Testis (tissue), 2 donors: ENCODE measurements at regions not wholly inside any gene's neighbourhood (a gene's known extent, or its start where the extent isn't known, plus 50 kb on each side); places are given as distances from the start of the nearest gene placed in this dataset.

Source experiments
- DNase-seq: peaks from one replicate; pipeline ENCODE4 v3.0.0-alpha.2; 2019
- H3K27ac ChIP-seq, 2 donors: fragments of 200-600 bp; sonication (generic); one replicate each; pipeline ENCODE4 v1.5.1; 2019
- H3K27me3 ChIP-seq: fragments of 200-600 bp; sonication (generic); one replicate; pipeline ENCODE4 v1.5.1; 2019
- H3K36me3 ChIP-seq: fragments of 200-600 bp; sonication (generic); one replicate; pipeline ENCODE4 v1.5.1; 2017; ENCODE audit warnings: low read depth; ENCODE audit errors: missing control alignments
- H3K4me1 ChIP-seq: fragments of 200-600 bp; sonication (generic); one replicate; pipeline ENCODE4 v1.5.1; 2019
- H3K4me3 ChIP-seq, 2 donors: fragments of 200-600 bp; sonication (generic); one replicate each; pipeline ENCODE4 v1.5.1; 2017 to 2019
- H3K9me3 ChIP-seq: fragments of 200-600 bp; sonication (generic); one replicate; pipeline ENCODE4 v1.5.1; 2017
- CTCF ChIP-seq, 3 experiments: fragments of 450-650 bp in 2 of 3; fragments of 200-600 bp in 1 of 3; sonication (generic) in 1 of 3; IDR thresholded peaks; one replicate each; pipeline ENCODE4 v1.5.1; 2016 to 2019; ENCODE audit warnings: antibody characterized with exemption in 3 of 3, mild to moderate bottlenecking in 2 of 3, moderate library complexity in 1 of 3
- POLR2A ChIP-seq: fragments of 450-650 bp; IDR thresholded peaks from one replicate; pipeline ENCODE4 v1.6.1; 2017; ENCODE audit warnings: antibody characterized with exemption, mild to moderate bottlenecking, moderate library complexity
- WGBS, 2 donors: methylation state at CpG; one replicate each; pipeline ENCODE4 v1.1.5; 2018; 5-methylcytosine and 5-hydroxymethylcytosine counted together
- intact Hi-C: fragments of 100-400 bp; cut with DNase I; formaldehyde crosslinking; loops from one replicate; pipeline ENCODE4 v1.15.1; 2023; ENCODE audit warnings: low total_unique reads

- Histone ChIP-seq H3K27ac (no peak overlapping the region), H3K9me3 (no peaks in the 10 kb centered on the region), H3K36me3 (no peaks in the 10 kb centered on the region), H3K27me3 (no peaks in the 10 kb centered on the region), H3K4me3 (no peak overlapping the region), H3K4me1 (peaks cover 8% of the 10 kb centered on the region)
- no peak for DNase-seq
- intact Hi-C loops: no loop called here
- WGBS, 2 donors: 91 to 92% methylated on average over 2 of the region's 2 CpGs
- no peak for TF ChIP-seq POLR2A
- TF ChIP-seq CTCF (IDR thresholded peaks at IDR 0.05): no peak
Measured at GRCh38 chr4:14064984-14065383, 437.5 kb upstream of the BOD1L1 start.

- Histone ChIP-seq H3K27me3 (no peaks in the 10 kb centered on the region), H3K9me3 (no peaks in the 10 kb centered on the region), H3K27ac (no peak overlapping the region), H3K4me3 (no peak overlapping the region), H3K4me1 (peaks cover 8% of the 10 kb centered on the region), H3K36me3 (no peaks in the 10 kb centered on the region)
- intact Hi-C loops: no loop called here
- TF ChIP-seq CTCF (IDR thresholded peaks at IDR 0.05): no peak
- 86 to 94% methylated on average over 5 of the region's 5 CpGs for WGBS, 2 donors
- DNase-seq: no peak
Measured at GRCh38 chr4:14065406-14065805, 437.9 kb upstream of the BOD1L1 start.

GRCh38 chr4:14066979-14067378, 439.5 kb upstream of the BOD1L1 start:
- WGBS, 2 donors: 56 to 61% methylated on average over 1 of the region's 1 CpG
- H3K36me3 ChIP-seq: no peaks in the 10 kb centered on the region
- no peak overlapping the region for H3K27ac ChIP-seq
- H3K27me3 ChIP-seq: no peaks in the 10 kb centered on the region
- no peaks in the 10 kb centered on the region for H3K9me3 ChIP-seq
- intact Hi-C loops: no loop called here
- peaks cover 16% of the 10 kb centered on the region for H3K4me1 ChIP-seq
- H3K4me3 ChIP-seq: no peak overlapping the region
- DNase-seq: no peak
- TF ChIP-seq CTCF (IDR thresholded peaks at IDR 0.05) (no peak), POLR2A (no peak)

- Histone ChIP-seq H3K9me3 (no peaks in the 10 kb centered on the region), H3K4me3 (no peak overlapping the region), H3K4me1 (peaks cover 16% of the 10 kb centered on the region), H3K27ac (no peak overlapping the region), H3K27me3 (no peaks in the 10 kb centered on the region), H3K36me3 (no peaks in the 10 kb centered on the region)
- TF ChIP-seq POLR2A (no peak), CTCF (IDR thresholded peaks at IDR 0.05) (no peak)
- DNase-seq: no peak
- 38 to 41% methylated on average over 4 of the region's 4 CpGs for WGBS, 2 donors
- intact Hi-C loops: no loop called here
Measured at GRCh38 chr4:14069886-14070285, 442.4 kb upstream of the BOD1L1 start.

GRCh38 chr4:14070289-14070880, 442.9 kb upstream of the BOD1L1 start:
- Histone ChIP-seq H3K9me3 (no peaks in the 10 kb centered on the region), H3K27me3 (no peaks in the 10 kb centered on the region), H3K27ac (peak overlapping the region; percentile 50 to 68), H3K36me3 (no peaks in the 10 kb centered on the region), H3K4me3 (no peak overlapping the region), H3K4me1 (peaks cover 16% of the 10 kb centered on the region)
- intact Hi-C loops: no loop called here
- no peak for TF ChIP-seq POLR2A
- TF ChIP-seq CTCF (IDR thresholded peaks at IDR 0.05): no peak
- 37% methylated on average over 5 of the region's 5 CpGs for WGBS, 2 donors
- peak; percentile 47 for DNase-seq
